Muscle layer of duodenum (tissue), 2 donors: ENCODE measurements at regions not wholly inside any gene's neighbourhood (a gene's known extent, or its start where the extent isn't known, plus 50 kb on each side); places are given as distances from the start of the nearest gene placed in this dataset.

Experiments used
- H3K27ac ChIP-seq: one replicate; pipeline ENCODE4 v1.7.0; 2013; ENCODE audit warnings: mild to moderate bottlenecking, low read length
- H3K27me3 ChIP-seq: one replicate; pipeline ENCODE4 v1.7.0; 2013; ENCODE audit warnings: low read depth, mild to moderate bottlenecking, control low read depth, low read length
- H3K36me3 ChIP-seq, 2 donors: one replicate each; pipeline ENCODE4 v1.7.0; 2013; ENCODE audit warnings: low read length in 2 of 2, control low read depth in 1 of 2, mild to moderate bottlenecking in 1 of 2; ENCODE audit not compliant: insufficient read depth in 2 of 2, control insufficient read depth in 1 of 2
- H3K4me1 ChIP-seq, 2 donors: one replicate each; pipeline ENCODE4 v1.7.0; 2013; ENCODE audit warnings: low read length in 2 of 2, mild to moderate bottlenecking in 2 of 2, control low read depth in 1 of 2, moderate library complexity in 1 of 2; ENCODE audit not compliant: insufficient read depth in 2 of 2, control insufficient read depth in 1 of 2
- H3K4me3 ChIP-seq, 2 donors: one replicate each; pipeline ENCODE4 v1.7.0; 2013; ENCODE audit warnings: low read length in 2 of 2, low read depth in 1 of 2, mild to moderate bottlenecking in 1 of 2
- H3K9me3 ChIP-seq, 2 donors: one replicate each; pipeline ENCODE4 v1.7.0; 2013; ENCODE audit warnings: low read length in 2 of 2, control low read depth in 1 of 2, mild to moderate bottlenecking in 1 of 2; ENCODE audit not compliant: control insufficient read depth in 1 of 2
- donor health status: healthy.

GRCh38 chr2:167712275-167712674 is 535.1 kb downstream of the STK39 start:
- H3K27me3 ChIP-seq: no peaks in the 10 kb centered on the region
- H3K27ac ChIP-seq: no peak overlapping the region
- H3K36me3 ChIP-seq: no peaks in the 10 kb centered on the region
- H3K4me1 ChIP-seq: no peaks in the 10 kb centered on the region
- H3K4me3 ChIP-seq: no peak overlapping the region
- H3K9me3 ChIP-seq: no peaks in the 10 kb centered on the region

GRCh38 chr2:167708998-167709397 is 538.4 kb downstream of the STK39 start:
- Histone ChIP-seq H3K27ac (no peak overlapping the region), H3K4me1 (no peaks in the 10 kb centered on the region), H3K27me3 (no peaks in the 10 kb centered on the region), H3K4me3 (no peak overlapping the region), H3K9me3 (no peaks in the 10 kb centered on the region), H3K36me3 (no peaks in the 10 kb centered on the region)

GRCh38 chr2:167706800-167707199 is 540.6 kb downstream of the STK39 start:
- H3K36me3 ChIP-seq: no peaks in the 10 kb centered on the region
- no peak overlapping the region for H3K4me3 ChIP-seq
- no peak overlapping the region for H3K27ac ChIP-seq
- H3K27me3 ChIP-seq: no peaks in the 10 kb centered on the region
- no peaks in the 10 kb centered on the region for H3K9me3 ChIP-seq
- H3K4me1 ChIP-seq: no peaks in the 10 kb centered on the region

- no peaks in the 10 kb centered on the region for H3K27me3 ChIP-seq
- H3K4me1 ChIP-seq: no peaks in the 10 kb centered on the region
- H3K27ac ChIP-seq: no peak overlapping the region
- H3K4me3 ChIP-seq: no peak overlapping the region
- H3K9me3 ChIP-seq: no peaks in the 10 kb centered on the region
- no peaks in the 10 kb centered on the region for H3K36me3 ChIP-seq
Observed at GRCh38 chr2:167703441-167703840, 544.0 kb downstream of the STK39 start.

GRCh38 chr2:167702227-167702626 is 545.2 kb downstream of the STK39 start:
- H3K4me3 ChIP-seq: no peak overlapping the region
- H3K27ac ChIP-seq: no peak overlapping the region
- H3K9me3 ChIP-seq: no peaks in the 10 kb centered on the region
- no peaks in the 10 kb centered on the region for H3K4me1 ChIP-seq
- H3K27me3 ChIP-seq: no peaks in the 10 kb centered on the region
- no peaks in the 10 kb centered on the region for H3K36me3 ChIP-seq

GRCh38 chr2:167701651-167702050 is 545.7 kb downstream of the STK39 start:
- H3K9me3 ChIP-seq: no peaks in the 10 kb centered on the region
- no peaks in the 10 kb centered on the region for H3K27me3 ChIP-seq
- no peaks in the 10 kb centered on the region for H3K36me3 ChIP-seq
- H3K4me1 ChIP-seq: no peaks in the 10 kb centered on the region
- H3K27ac ChIP-seq: no peak overlapping the region
- no peak overlapping the region for H3K4me3 ChIP-seq

GRCh38 chr2:167697948-167698347 is 549.4 kb downstream of the STK39 start:
- no peaks in the 10 kb centered on the region for H3K27me3 ChIP-seq
- no peaks in the 10 kb centered on the region for H3K36me3 ChIP-seq
- H3K9me3 ChIP-seq: no peaks in the 10 kb centered on the region
- no peaks in the 10 kb centered on the region for H3K4me1 ChIP-seq
- H3K27ac ChIP-seq: no peak overlapping the region
- no peak overlapping the region for H3K4me3 ChIP-seq

GRCh38 chr2:167697194-167697593 is 550.2 kb downstream of the STK39 start:
- Histone ChIP-seq H3K27me3 (no peaks in the 10 kb centered on the region), H3K36me3 (no peaks in the 10 kb centered on the region), H3K4me1 (no peaks in the 10 kb centered on the region), H3K4me3 (no peak overlapping the region), H3K27ac (no peak overlapping the region), H3K9me3 (no peaks in the 10 kb centered on the region)

GRCh38 chr2:167692936-167693335 is 554.5 kb downstream of the STK39 start:
- no peaks in the 10 kb centered on the region for H3K9me3 ChIP-seq
- no peaks in the 10 kb centered on the region for H3K36me3 ChIP-seq
- H3K27ac ChIP-seq: no peak overlapping the region
- H3K27me3 ChIP-seq: no peaks in the 10 kb centered on the region
- no peak overlapping the region for H3K4me3 ChIP-seq
- H3K4me1 ChIP-seq: no peaks in the 10 kb centered on the region

- H3K4me3 ChIP-seq: no peak overlapping the region
- H3K27me3 ChIP-seq: no peaks in the 10 kb centered on the region
- no peaks in the 10 kb centered on the region for H3K9me3 ChIP-seq
- H3K36me3 ChIP-seq: no peaks in the 10 kb centered on the region
- H3K27ac ChIP-seq: no peak overlapping the region
- H3K4me1 ChIP-seq: no peaks in the 10 kb centered on the region
Observed at GRCh38 chr2:167692191-167692590, 555.2 kb downstream of the STK39 start.

GRCh38 chr2:167689444-167689843 is 558.0 kb downstream of the STK39 start:
- Histone ChIP-seq H3K9me3 (no peaks in the 10 kb centered on the region), H3K4me3 (no peak overlapping the region), H3K27me3 (no peaks in the 10 kb centered on the region), H3K27ac (no peak overlapping the region), H3K36me3 (no peaks in the 10 kb centered on the region), H3K4me1 (no peaks in the 10 kb centered on the region)

- Histone ChIP-seq H3K9me3 (no peaks in the 10 kb centered on the region), H3K4me1 (no peaks in the 10 kb centered on the region), H3K4me3 (no peak overlapping the region), H3K36me3 (no peaks in the 10 kb centered on the region), H3K27ac (no peak overlapping the region), H3K27me3 (no peaks in the 10 kb centered on the region)
Observed at GRCh38 chr2:167686691-167687090, 560.7 kb downstream of the STK39 start.
